ENCODE measurements at regions not wholly inside any gene's neighbourhood (a gene's known extent, or its start where the extent isn't known, plus 50 kb on each side); places are given as distances from the start of the nearest gene placed in this dataset.

- H3K36me3 ChIP-seq (ENCODE audit: control insufficient read depth, insufficient read depth, low read length), result no peaks in the 10 kb centered on the region
- H3K9ac ChIP-seq, result no peak overlapping the region
- H2AFZ ChIP-seq, result no peak overlapping the region
- H3K27me3 ChIP-seq (ENCODE audit: control insufficient read depth, insufficient read depth, low read length), result no peaks in the 10 kb centered on the region
- no peaks in the 10 kb centered on the region for H3K79me2 ChIP-seq
- TF ChIP-seq CTCF (IDR thresholded peaks at IDR 0.05), result no peak
- H3K4me1 ChIP-seq, result no peaks in the 10 kb centered on the region
- H3K4me2 ChIP-seq (ENCODE audit: low read length), result no peak overlapping the region
- H3K27ac ChIP-seq, result no peak overlapping the region
- H3K9me3 ChIP-seq (ENCODE audit: control insufficient read depth, low read length), result no peaks in the 10 kb centered on the region
- H3K4me3 ChIP-seq (ENCODE audit: low read depth, low read length), result no peak overlapping the region
These were observed 206.3 kb downstream of the IGSF11 start for GRCh38 chr3:118828351-118828750.

GRCh38 chr3:118833075-118833474, 201.6 kb downstream of the IGSF11 start:
- H3K27ac ChIP-seq, result no peak overlapping the region

GRCh38 chr3:118838871-118839270, 195.8 kb downstream of the IGSF11 start:
- no peak overlapping the region for H3K4me3 ChIP-seq (ENCODE audit: low read depth, low read length)
- H3K36me3 ChIP-seq (ENCODE audit: control insufficient read depth, insufficient read depth, low read length), result peaks cover 2% of the 10 kb centered on the region

More at GRCh38 chr3:118833075-118833474, 201.6 kb downstream of the IGSF11 start:
- Histone ChIP-seq H3K36me3 (ENCODE audit: control insufficient read depth, insufficient read depth, low read length) (no peaks in the 10 kb centered on the region), H3K4me3 (ENCODE audit: low read depth, low read length) (no peak overlapping the region), H3K4me2 (ENCODE audit: low read length) (no peak overlapping the region), H3K9me3 (ENCODE audit: control insufficient read depth, low read length) (no peaks in the 10 kb centered on the region), H2AFZ (no peak overlapping the region), H3K4me1 (no peaks in the 10 kb centered on the region), H3K9ac (no peak overlapping the region), H3K27me3 (ENCODE audit: control insufficient read depth, insufficient read depth, low read length) (no peaks in the 10 kb centered on the region), H3K79me2 (no peaks in the 10 kb centered on the region)
- no peak for TF ChIP-seq CTCF (IDR thresholded peaks at IDR 0.05)

GRCh38 chr3:118842147-118842863, 192.3 kb downstream of the IGSF11 start:
- peaks cover 2% of the 10 kb centered on the region for H3K36me3 ChIP-seq (ENCODE audit: control insufficient read depth, insufficient read depth, low read length)
- no peaks in the 10 kb centered on the region for H3K9me3 ChIP-seq (ENCODE audit: control insufficient read depth, low read length)
- no peak overlapping the region for H3K4me3 ChIP-seq (ENCODE audit: low read depth, low read length)
- H3K79me2 ChIP-seq, result no peaks in the 10 kb centered on the region
- H3K4me2 ChIP-seq (ENCODE audit: low read length), result no peak overlapping the region
- TF ChIP-seq CTCF (IDR thresholded peaks at IDR 0.05), result no peak
- H3K27ac ChIP-seq, result no peak overlapping the region
- no peaks in the 10 kb centered on the region for H3K27me3 ChIP-seq (ENCODE audit: control insufficient read depth, insufficient read depth, low read length)
- H2AFZ ChIP-seq, result no peak overlapping the region
- no peaks in the 10 kb centered on the region for H3K4me1 ChIP-seq
- no peak overlapping the region for H3K9ac ChIP-seq

More at GRCh38 chr3:118838871-118839270, 195.8 kb downstream of the IGSF11 start:
- Histone ChIP-seq H3K79me2 (no peaks in the 10 kb centered on the region), H3K27me3 (ENCODE audit: control insufficient read depth, insufficient read depth, low read length) (no peaks in the 10 kb centered on the region), H3K27ac (no peak overlapping the region), H3K9ac (no peak overlapping the region), H3K4me1 (no peaks in the 10 kb centered on the region), H3K4me2 (ENCODE audit: low read length) (no peak overlapping the region), H2AFZ (no peak overlapping the region), H3K9me3 (ENCODE audit: control insufficient read depth, low read length) (no peaks in the 10 kb centered on the region)
- no peak for TF ChIP-seq CTCF (IDR thresholded peaks at IDR 0.05)

GRCh38 chr3:118846176-118846575, 188.5 kb downstream of the IGSF11 start:
- no peaks in the 10 kb centered on the region for H3K4me1 ChIP-seq
- no peak for TF ChIP-seq CTCF (IDR thresholded peaks at IDR 0.05)
- H3K27me3 ChIP-seq (ENCODE audit: control insufficient read depth, insufficient read depth, low read length), result no peaks in the 10 kb centered on the region
- H2AFZ ChIP-seq, result no peak overlapping the region
- no peak overlapping the region for H3K4me2 ChIP-seq (ENCODE audit: low read length)
- no peak overlapping the region for H3K4me3 ChIP-seq (ENCODE audit: low read depth, low read length)
- no peaks in the 10 kb centered on the region for H3K79me2 ChIP-seq
- no peak overlapping the region for H3K9ac ChIP-seq
- H3K27ac ChIP-seq, result no peak overlapping the region
- no peaks in the 10 kb centered on the region for H3K9me3 ChIP-seq (ENCODE audit: control insufficient read depth, low read length)
- H3K36me3 ChIP-seq (ENCODE audit: control insufficient read depth, insufficient read depth, low read length), result peaks cover 2% of the 10 kb centered on the region

All from parathyroid adenoma (tissue), 2 donors.